ENCODE measurements at regions not wholly inside any gene's neighbourhood (a gene's known extent, or its start where the extent isn't known, plus 50 kb on each side); places are given as distances from the start of the nearest gene placed in this dataset.

GRCh38 chr4:60078984-60079383, 1121.1 kb upstream of the ADGRL3 start:
- intact Hi-C loops (cut with DNase I), result no loop called here
- ATAC-seq, result no peak
- Histone ChIP-seq H3K4me1 (no peaks in the 10 kb centered on the region), H3K9me3 (no peaks in the 10 kb centered on the region), H3K27me3 (no peaks in the 10 kb centered on the region), H3K27ac (no peak overlapping the region), H3K4me3 (no peak overlapping the region), H3K36me3 (no peaks in the 10 kb centered on the region)
- TF ChIP-seq CTCF (IDR thresholded peaks at IDR 0.05), result no peak
- DNase-seq, result no peak

- Histone ChIP-seq H3K27ac (no peak overlapping the region), H3K36me3 (no peaks in the 10 kb centered on the region), H3K4me1 (no peaks in the 10 kb centered on the region), H3K4me3 (no peak overlapping the region), H3K27me3 (no peaks in the 10 kb centered on the region), H3K9me3 (no peaks in the 10 kb centered on the region)
- no peak for TF ChIP-seq CTCF (IDR thresholded peaks at IDR 0.05)
- intact Hi-C loops (cut with DNase I), result no loop called here
- ATAC-seq (no peak), DNase-seq (no peak)
These were observed 1118.3 kb upstream of the ADGRL3 start for GRCh38 chr4:60081839-60082238.

DNA sequence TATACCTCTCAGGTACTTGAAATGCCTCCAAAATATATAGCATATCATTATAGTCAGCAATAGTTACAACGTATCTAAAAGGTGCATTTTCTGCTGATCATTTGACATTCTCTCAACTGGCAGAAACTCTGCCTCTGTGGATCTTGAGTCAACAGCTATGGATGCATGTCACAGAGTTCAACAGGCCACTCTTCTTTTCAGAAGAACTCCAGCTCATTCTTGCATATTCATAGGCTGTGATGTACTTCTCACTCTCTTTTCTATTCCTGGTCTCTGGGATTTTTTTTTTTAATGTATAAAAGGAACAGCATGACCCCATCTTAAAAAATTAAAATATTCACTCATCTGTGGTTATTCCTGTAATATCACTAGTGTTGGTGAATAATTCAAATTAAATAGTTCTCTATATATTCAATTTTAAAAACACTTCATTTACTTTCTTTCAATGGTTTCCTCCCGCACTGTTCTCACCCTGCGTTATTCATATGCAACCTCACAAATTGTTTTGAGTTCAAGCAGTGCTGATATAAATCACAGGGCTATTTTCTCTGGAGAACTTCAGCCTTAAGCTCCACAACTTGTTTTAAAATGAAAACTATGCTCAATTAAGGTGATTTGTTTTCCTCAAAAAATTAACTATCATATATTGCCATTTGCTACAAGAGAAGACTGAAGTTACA, 1111.2 kb upstream of the ADGRL3 start:
- H3K4me1 ChIP-seq, result no peaks in the 10 kb centered on the region
- H3K36me3 ChIP-seq, result no peaks in the 10 kb centered on the region
- no peaks in the 10 kb centered on the region for H3K27me3 ChIP-seq
- DNase-seq (no peak), ATAC-seq (no peak)
- no peak overlapping the region for H3K27ac ChIP-seq
- H3K4me3 ChIP-seq, result no peak overlapping the region
- no peaks in the 10 kb centered on the region for H3K9me3 ChIP-seq
- intact Hi-C loops (cut with DNase I), result no loop called here
- TF ChIP-seq CTCF (IDR thresholded peaks at IDR 0.05), result no peak

- ATAC-seq, result no peak
- H3K27me3 ChIP-seq, result no peaks in the 10 kb centered on the region
- no peaks in the 10 kb centered on the region for H3K36me3 ChIP-seq
- no peak for DNase-seq
- TF ChIP-seq CTCF (IDR thresholded peaks at IDR 0.05), result no peak
- intact Hi-C loops (cut with DNase I), result no loop called here
- no peaks in the 10 kb centered on the region for H3K4me1 ChIP-seq
- no peaks in the 10 kb centered on the region for H3K9me3 ChIP-seq
- no peak overlapping the region for H3K4me3 ChIP-seq
- no peak overlapping the region for H3K27ac ChIP-seq
These were observed 1110.4 kb upstream of the ADGRL3 start for GRCh38 chr4:60089546-60090273.

- Histone ChIP-seq H3K27me3 (no peaks in the 10 kb centered on the region), H3K27ac (no peak overlapping the region), H3K4me3 (no peak overlapping the region), H3K9me3 (no peaks in the 10 kb centered on the region), H3K4me1 (no peaks in the 10 kb centered on the region), H3K36me3 (no peaks in the 10 kb centered on the region)
- TF ChIP-seq CTCF (IDR thresholded peaks at IDR 0.05), result no peak
- DNase-seq (no peak), ATAC-seq (no peak)
- intact Hi-C loops (cut with DNase I), result no loop called here
These were observed 1103.5 kb upstream of the ADGRL3 start for GRCh38 chr4:60096676-60097075.
